SK-N-SH treated with all-trans-retinoic acid at 6 μM for 48 hours (cell line): ENCODE measurements at regions not wholly inside any gene's neighbourhood (a gene's known extent, or its start where the extent isn't known, plus 50 kb on each side); places are given as distances from the start of the nearest gene placed in this dataset.

Experiments
- ATAC-seq: fragments of 200-7000 bp; cut with Tn5 transposase; 3 replicates; pipeline ENCODE4 v1.9.1; 2020; ENCODE audit warnings: mild to moderate bottlenecking, moderate library complexity
- ARNTL ChIP-seq: fragments of 450-650 bp; formaldehyde crosslinking; IDR thresholded peaks from 2 replicates; pipeline ENCODE4 v1.5.0; 2020; ENCODE audit warnings: low read depth, mild to moderate bottlenecking, moderate library complexity, borderline replicate concordance
- CSDC2 ChIP-seq: fragments of 250-450 bp; sonication (Bioruptor Pico); IDR thresholded peaks from 2 replicates; pipeline ENCODE4 v1.5.0; 2020; ENCODE audit warnings: mild to moderate bottlenecking, moderate library complexity
- ESRRG ChIP-seq: fragments of 250-450 bp; sonication (Bioruptor Pico); IDR thresholded peaks from 2 replicates; pipeline ENCODE4 v1.6.1; 2021; ENCODE audit warnings: mild to moderate bottlenecking
- ISL1 ChIP-seq: fragments of 250-450 bp; sonication (Bioruptor Pico); IDR thresholded peaks from 2 replicates; pipeline ENCODE4 v2.1.2; 2022; ENCODE audit warnings: mild to moderate bottlenecking, moderate library complexity
- OSR1 ChIP-seq: fragments of 250-450 bp; sonication (Bioruptor Pico); IDR thresholded peaks from 2 replicates; pipeline ENCODE4 v1.8.0; 2022; ENCODE audit warnings: moderate library complexity, mild to moderate bottlenecking, inconsistent platforms
- PPARA ChIP-seq: fragments of 250-450 bp; sonication (Bioruptor Pico); IDR thresholded peaks from 2 replicates; pipeline ENCODE4 v1.5.0; 2020; ENCODE audit warnings: mild to moderate bottlenecking, borderline replicate concordance
- RARB ChIP-seq: fragments of 250-450 bp; sonication (Bioruptor Pico); IDR thresholded peaks from 2 replicates; pipeline ENCODE4 v1.8.0; 2021; ENCODE audit warnings: mild to moderate bottlenecking, moderate library complexity
- SNAI2 ChIP-seq: fragments of 250-450 bp; sonication (Bioruptor Pico); IDR thresholded peaks from 2 replicates; pipeline ENCODE4 v1.5.0; 2020; ENCODE audit warnings: mild to moderate bottlenecking, moderate library complexity
- TCF4 ChIP-seq: fragments of 250-450 bp; sonication (Bioruptor Pico); IDR thresholded peaks from 2 replicates; pipeline ENCODE4 v1.8.0; 2021; ENCODE audit warnings: mild to moderate bottlenecking, moderate library complexity, borderline replicate concordance
- TOX ChIP-seq: fragments of 250-450 bp; sonication (Bioruptor Pico); IDR thresholded peaks from 2 replicates; pipeline ENCODE4 v1.8.0; 2021; ENCODE audit warnings: mild to moderate bottlenecking, moderate library complexity, borderline replicate concordance
- ZFP3 ChIP-seq: fragments of 250-450 bp; sonication (Bioruptor Pico); IDR thresholded peaks from 2 replicates; pipeline ENCODE4 v1.5.0; 2020; ENCODE audit warnings: mild to moderate bottlenecking, moderate library complexity
- ZFP30 ChIP-seq: fragments of 450-650 bp; formaldehyde crosslinking; IDR thresholded peaks from 2 replicates; pipeline ENCODE4 v1.5.0; 2022; ENCODE audit warnings: mild to moderate bottlenecking, moderate library complexity
- ZNF565 ChIP-seq: fragments of 450-650 bp; formaldehyde crosslinking; conservative IDR thresholded peaks from 2 replicates; pipeline ENCODE4 v1.5.0; 2020; ENCODE audit warnings: low read depth, mild to moderate bottlenecking, moderate library complexity
- ZNF70 ChIP-seq: fragments of 450-650 bp; formaldehyde crosslinking; IDR thresholded peaks from 2 replicates; pipeline ENCODE4 v1.5.0; 2020; ENCODE audit warnings: mild to moderate bottlenecking, moderate library complexity
- ZNF8 ChIP-seq: fragments of 450-650 bp; formaldehyde crosslinking; IDR thresholded peaks from 2 replicates; pipeline ENCODE4 v1.5.0; 2020; ENCODE audit warnings: mild to moderate bottlenecking, moderate library complexity
- TF ChIP-seq, protein P1 (sequence below): fragments of 250-450 bp; sonication (Bioruptor Pico); IDR thresholded peaks from 2 replicates; pipeline ENCODE4 v1.8.0; 2020; ENCODE audit warnings: mild to moderate bottlenecking, moderate library complexity, borderline replicate concordance
- TF ChIP-seq, protein P2 (sequence below): fragments of 250-450 bp; sonication (Bioruptor Pico); IDR thresholded peaks from 2 replicates; pipeline ENCODE4 v1.5.1; 2021; ENCODE audit warnings: mild to moderate bottlenecking, moderate library complexity

DNA sequence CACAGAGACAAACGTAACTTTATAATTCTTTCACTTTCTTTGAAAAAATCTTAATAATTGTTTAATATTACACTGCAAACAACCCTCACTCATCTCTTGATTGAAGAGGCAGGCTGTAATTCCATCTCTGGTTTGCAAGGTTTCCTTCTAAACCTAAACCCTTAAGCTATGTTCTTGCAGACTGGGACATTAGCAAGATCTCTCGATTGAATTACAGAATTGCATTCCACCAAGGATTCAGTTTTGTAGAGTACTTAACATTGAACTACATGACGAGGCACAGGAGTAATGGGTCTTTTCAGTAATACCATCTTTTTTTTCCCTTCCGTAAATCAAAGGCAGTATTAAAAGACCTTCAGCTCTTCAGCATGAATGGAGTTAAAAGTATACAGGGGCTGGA, 111.6 kb upstream of the EEF1E1 start:
- ATAC-seq, result no peak
- TF ChIP-seq ZNF8 (CRISPR knock-in tag) (no peak), PPARA (no peak), ZNF70 (no peak), TCF4 (CRISPR knock-in tag) (no peak), ZFP30 (no peak), ESRRG (CRISPR knock-in tag) (no peak), OSR1 (CRISPR knock-in tag) (no peak), ARNTL (CRISPR knock-in tag) (no peak)
- TF ChIP-seq, protein P1, sequence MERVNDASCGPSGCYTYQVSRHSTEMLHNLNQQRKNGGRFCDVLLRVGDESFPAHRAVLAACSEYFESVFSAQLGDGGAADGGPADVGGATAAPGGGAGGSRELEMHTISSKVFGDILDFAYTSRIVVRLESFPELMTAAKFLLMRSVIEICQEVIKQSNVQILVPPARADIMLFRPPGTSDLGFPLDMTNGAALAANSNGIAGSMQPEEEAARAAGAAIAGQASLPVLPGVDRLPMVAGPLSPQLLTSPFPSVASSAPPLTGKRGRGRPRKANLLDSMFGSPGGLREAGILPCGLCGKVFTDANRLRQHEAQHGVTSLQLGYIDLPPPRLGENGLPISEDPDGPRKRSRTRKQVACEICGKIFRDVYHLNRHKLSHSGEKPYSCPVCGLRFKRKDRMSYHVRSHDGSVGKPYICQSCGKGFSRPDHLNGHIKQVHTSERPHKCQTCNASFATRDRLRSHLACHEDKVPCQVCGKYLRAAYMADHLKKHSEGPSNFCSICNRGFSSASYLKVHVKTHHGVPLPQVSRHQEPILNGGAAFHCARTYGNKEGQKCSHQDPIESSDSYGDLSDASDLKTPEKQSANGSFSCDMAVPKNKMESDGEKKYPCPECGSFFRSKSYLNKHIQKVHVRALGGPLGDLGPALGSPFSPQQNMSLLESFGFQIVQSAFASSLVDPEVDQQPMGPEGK (CRISPR knock-in tag), result no peak

DNA sequence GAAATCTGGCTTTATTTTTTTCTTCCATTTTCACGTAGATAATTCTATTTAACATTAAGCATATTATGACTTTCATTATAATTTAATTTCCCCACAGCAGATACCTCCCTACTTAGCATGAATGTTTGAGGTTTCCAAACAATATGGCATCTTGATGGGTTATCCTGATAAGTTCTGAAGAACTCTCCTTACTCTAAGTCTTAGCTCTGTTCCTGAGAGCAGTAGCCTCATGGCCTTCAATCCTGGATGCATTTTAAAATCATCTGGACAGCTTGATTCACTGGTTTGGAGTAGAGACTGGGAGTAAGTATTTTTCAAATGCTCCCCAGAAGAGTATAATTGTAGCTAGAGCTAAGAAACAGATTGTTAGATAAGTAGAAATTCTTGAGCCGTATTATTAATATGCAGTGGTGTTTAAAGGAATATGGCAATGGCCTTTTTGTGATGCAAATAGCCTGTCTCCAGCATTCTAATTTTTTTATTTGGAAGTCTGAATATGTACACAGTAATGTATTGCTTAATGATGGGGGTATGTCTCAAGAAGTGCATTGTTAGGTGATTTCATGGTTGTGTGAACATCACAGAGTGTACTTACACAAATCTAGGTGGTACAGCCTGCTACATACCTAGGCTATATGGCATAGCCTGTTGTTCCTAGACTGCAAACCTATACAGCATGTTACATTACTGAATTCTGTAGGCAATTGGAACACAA, 110.5 kb upstream of the EEF1E1 start:
- no peak for ATAC-seq
- 0 out of 2 replicates have a peak, but pooled peaks have one; percentile 10 for TF ChIP-seq ISL1 (CRISPR knock-in tag)
- TF ChIP-seq PPARA, result no peak
- peak; percentile 30; the same call in 1 of the 2 replicates for TF ChIP-seq TCF4 (CRISPR knock-in tag)

DNA sequence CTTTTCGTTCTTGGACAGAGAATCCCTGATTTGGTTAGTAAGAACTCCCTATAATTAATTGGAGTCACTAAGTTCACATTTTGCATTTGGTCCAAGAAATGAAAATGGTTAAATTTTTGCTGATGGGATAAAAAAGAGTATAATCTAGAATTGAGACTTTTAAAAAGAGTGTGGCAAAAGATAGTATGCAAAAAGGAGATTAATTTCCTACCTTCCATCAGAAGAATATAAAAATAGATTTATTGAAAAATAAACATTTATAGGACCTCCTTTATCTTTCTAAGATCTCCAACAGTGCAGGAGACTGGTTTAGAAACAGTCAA, 105.5 kb upstream of the EEF1E1 start:
- ATAC-seq, result no peak
- TF ChIP-seq RARB (CRISPR knock-in tag) (no peak), TOX (CRISPR knock-in tag) (no peak), ZFP30 (no peak), ZFP3 (CRISPR knock-in tag) (no peak)

DNA sequence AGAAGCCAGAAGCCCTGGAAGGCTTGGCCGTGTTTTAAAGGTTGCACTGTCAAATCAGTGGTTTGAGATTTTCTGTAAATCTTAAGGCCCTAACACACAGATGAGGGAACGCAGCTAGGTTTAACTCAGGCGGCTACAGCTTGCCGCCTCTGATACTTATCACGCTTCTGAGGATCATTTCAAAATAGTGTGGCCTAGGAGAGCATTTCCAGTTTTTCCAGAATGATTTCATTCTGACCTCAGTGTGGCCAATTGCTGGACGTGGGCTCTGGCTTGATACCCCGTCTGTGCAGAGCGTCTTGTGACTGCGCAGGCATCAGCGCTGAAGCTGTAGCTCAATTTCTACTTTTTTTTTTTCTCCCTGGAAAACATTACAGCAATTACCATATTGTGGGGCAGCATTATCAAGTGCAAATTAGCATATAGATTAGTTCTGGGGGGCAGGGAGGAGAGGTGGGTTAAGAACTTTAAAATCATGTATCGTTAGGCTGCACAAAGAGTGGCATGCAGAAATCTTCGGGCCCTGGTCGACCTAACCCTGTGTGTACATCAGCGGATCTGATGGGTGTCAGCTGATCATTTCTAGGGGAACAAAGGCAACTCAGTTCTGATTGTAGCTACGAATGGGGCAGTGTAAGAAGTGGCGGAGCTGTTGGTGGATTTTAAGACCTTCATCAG, 105.0 kb upstream of the EEF1E1 start:
- no peak for ATAC-seq
- TF ChIP-seq CSDC2, result no peak
- no peak for TF ChIP-seq ZNF70
- TF ChIP-seq TOX (CRISPR knock-in tag), result no peak
- no peak for TF ChIP-seq ZNF8 (CRISPR knock-in tag)
- TF ChIP-seq, protein P1 (CRISPR knock-in tag), result no peak
- no peak for TF ChIP-seq SNAI2

DNA sequence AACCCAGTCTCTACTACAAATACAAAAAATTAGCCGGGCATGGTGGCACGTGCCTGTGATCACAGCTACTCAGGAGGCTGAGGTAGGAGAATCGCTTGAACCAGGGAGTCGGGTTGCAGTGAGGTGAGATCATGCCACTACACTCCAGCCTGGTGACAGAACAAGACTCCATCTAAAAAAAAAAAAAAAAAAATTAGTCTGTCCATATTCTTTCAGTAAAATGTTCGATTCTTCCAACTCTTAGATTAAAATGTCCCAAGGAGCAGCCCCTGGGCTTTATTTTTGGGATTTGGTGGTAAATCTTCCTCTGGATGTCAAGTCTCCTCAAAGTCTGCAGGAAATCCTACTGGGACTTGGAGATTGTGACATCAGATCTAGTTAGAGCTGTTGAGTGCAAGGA, 101.0 kb upstream of the EEF1E1 start:
- no peak for ATAC-seq
- no peak for TF ChIP-seq ZNF565 (CRISPR knock-in tag)
- no peak for TF ChIP-seq OSR1 (CRISPR knock-in tag)
- TF ChIP-seq SNAI2, result no peak
- no peak for TF ChIP-seq PPARA
- TF ChIP-seq ZNF8 (CRISPR knock-in tag), result no peak
- TF ChIP-seq, protein P2, sequence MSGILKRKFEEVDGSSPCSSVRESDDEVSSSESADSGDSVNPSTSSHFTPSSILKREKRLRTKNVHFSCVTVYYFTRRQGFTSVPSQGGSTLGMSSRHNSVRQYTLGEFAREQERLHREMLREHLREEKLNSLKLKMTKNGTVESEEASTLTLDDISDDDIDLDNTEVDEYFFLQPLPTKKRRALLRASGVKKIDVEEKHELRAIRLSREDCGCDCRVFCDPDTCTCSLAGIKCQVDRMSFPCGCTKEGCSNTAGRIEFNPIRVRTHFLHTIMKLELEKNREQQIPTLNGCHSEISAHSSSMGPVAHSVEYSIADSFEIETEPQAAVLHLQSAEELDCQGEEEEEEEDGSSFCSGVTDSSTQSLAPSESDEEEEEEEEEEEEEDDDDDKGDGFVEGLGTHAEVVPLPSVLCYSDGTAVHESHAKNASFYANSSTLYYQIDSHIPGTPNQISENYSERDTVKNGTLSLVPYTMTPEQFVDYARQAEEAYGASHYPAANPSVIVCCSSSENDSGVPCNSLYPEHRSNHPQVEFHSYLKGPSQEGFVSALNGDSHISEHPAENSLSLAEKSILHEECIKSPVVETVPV, result no peak
- TF ChIP-seq, protein P1 (CRISPR knock-in tag), result no peak
- TF ChIP-seq ISL1 (CRISPR knock-in tag), result no peak
